ENCODE measurements at regions not wholly inside any gene's neighbourhood (a gene's known extent, or its start where the extent isn't known, plus 50 kb on each side); places are given as distances from the start of the nearest gene placed in this dataset.
A peak's percentile ranks its signal among the peaks of the same experiment; 100 is the strongest.

DNA sequence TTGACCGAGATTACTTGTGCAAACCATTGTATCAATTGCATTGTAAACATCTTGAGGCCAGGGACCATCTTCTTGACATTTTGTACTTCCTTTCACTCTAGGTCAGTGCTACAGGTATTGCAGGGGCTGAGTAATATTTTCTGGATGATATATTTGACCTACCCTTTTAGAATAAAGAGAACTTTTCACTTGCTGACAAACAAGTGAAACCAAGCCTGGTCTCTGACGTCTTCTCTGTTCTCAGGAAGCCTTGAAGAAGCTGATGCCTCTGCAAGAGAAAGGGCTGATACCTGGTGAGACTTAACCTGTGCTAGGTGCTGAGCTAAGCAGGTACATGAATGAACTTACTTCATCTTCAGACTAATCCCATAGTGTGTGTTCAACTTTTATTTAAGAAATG, 60.5 kb upstream of the GGTLC1 start:
- no peak for DNase-seq

DNA sequence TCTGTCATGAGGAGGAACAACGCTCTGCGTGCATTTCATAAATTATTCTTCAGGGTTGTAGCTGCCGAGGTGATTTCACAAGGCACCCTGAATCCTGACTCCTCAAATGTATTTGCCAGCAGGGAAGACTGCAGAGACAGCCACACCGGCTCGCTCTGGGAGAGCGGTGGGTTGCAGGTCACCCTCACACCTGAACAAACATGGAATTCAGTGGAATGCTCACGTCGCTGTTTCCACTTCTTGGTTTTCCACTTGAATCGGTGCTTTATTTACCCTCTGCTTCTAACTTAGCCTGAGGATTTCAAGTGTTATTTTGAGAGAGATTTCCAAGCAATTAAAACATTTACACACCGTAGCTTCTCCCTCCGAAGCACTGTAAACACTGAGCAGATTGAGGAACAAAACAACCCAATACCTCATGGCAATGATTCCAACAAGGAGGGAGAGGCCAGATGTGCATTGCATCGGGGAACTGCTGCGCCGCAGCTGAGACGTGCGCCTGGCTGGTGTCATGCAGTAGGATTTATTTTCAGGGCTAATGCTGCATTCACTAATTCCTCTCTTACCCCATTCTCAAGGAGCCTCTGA, 59.5 kb upstream of the GGTLC1 start:
- DNase-seq = no peak

DNA sequence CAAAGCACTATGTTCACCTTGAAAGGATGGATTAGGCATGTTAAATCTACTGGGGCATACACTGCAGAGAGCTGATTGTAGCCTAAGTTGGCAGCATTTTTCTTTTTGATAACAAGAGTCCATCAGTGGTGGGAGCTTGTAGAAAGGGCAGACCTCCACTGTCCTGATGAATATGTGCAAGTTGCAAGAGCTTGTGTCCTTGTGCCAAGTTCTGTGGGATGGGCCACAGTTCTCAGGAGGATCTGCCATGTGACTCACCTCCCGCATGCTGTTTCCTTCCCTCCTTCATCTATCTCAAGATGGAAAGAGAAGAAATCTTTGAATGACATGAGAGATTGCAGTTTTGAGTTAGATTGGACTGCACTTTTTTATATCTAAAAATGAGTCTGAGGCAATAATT, 58.3 kb upstream of the GGTLC1 start:
- no peak for DNase-seq

DNA sequence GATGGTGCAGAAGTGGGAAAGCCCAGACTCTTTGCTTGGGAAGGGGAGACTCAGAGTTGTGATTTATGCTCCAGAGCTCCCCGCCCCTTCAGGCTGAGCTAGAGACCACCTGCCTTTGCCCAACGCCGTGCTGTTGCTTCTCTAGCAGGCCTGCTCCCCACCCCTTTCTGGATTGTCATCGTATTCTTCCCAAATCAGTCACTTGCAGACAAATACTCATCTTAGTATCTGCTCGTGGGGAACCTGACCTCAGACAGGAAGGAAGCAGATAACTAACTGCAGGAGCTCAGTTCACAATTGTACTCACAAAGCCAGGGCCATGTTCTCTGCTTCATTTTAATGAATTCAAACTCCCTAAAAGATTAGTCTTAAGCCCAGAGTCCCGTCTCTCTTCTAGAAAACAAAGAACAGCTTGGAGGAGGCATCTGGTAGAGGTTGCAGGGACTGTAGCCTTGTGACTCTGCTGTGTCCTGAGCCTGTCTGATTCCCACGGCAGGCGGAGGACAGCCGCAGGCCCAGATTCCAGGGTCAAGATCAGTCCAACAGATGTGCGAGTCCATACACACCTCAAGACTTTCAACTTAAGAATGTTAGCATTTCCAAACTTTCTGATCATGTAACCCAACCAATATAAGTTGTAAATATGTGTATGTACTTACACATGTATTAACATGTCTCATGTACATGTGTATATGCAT, 57.2 kb upstream of the GGTLC1 start:
- DNase-seq = peak in 1 of 2 experiments; percentile 37

DNA sequence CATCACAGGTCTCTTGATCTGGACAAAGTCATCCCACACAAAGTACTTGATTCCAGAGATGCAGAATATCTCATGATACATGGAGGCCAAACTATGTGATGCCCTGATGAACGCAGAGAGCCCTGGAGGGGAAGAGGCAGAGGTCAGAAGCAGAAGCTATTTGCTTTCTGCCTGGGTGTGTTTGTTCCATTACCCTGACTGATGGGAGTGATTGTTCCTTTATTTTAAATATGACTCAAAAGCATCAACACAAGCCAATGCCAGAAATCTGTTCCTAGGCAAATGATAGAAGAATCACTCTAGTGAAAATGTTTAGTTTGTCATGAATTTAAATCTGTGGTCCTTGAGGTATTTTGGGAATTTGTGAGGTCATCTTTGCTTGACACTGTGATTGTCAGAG, 54.7 kb upstream of the GGTLC1 start:
- no peak for DNase-seq

DNA sequence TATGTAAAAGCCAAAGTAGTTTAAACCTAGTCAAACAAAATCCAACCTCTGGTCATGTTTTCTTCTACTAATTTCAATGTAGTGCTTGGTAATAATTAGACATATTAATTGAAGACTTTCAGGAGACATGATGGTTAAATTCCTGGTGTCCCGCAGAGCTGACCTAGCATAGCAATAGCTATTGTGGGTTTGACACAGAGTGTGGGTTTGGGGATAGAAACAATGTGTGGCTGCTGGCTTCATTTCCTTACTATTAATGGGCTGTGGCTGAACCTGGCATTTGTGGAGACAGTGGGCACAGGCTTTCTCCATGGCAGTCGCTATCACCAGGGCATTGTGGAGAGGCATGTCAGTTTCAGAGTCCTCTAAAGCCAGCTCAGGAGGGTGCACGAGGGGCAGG, 54.1 kb upstream of the GGTLC1 start:
- DNase-seq = no peak

DNA sequence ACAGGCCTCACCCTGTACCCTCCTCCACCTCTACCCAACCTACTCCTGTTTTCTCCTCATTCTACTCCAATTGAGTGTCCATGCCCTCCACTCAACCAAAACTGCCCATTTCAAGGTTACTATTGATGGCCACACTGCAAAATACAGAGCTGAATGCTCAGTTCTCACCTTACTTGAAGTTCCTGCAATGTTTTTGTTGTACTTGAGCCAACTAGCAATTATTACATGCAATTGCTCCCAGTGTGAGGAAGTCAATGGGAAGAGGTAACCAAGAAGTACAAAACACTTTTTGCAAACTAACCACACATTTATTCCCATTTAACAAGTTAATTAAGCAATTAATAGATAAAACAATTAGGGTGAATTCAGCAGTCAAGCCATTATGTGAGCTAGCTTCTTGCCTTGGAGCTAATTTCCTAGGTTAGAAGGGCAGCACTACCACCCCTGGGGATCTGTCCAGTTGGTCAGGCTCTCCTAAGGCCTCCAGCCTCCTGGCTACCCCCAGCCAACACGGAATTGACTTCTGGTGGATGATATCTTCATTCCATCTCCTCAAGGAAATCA, 52.4 kb upstream of the GGTLC1 start:
- DNase-seq = no peak

DNA sequence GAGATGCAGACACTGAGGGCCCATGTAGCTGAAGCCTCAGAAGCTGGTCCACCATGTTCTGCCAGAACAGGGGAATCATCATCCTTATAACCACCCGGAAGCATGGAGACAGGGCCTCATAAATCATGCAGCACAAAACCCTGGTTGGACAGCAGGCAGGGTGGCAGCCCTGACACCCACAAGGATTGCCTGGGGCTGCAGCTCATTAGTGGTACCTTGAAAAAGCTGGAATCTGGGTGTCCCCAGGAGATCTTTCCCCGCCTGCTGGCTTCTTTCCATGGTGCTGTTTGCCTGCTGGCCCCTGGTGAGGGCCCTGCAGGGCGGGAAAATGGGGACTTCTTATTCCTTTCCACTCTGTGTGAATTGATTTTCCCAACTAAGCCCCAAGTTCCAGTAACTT, 50.6 kb upstream of the GGTLC1 start:
- no peak for DNase-seq
